ENCODE measurements at regions not wholly inside any gene's neighbourhood (a gene's known extent, or its start where the extent isn't known, plus 50 kb on each side); places are given as distances from the start of the nearest gene placed in this dataset.

DNA sequence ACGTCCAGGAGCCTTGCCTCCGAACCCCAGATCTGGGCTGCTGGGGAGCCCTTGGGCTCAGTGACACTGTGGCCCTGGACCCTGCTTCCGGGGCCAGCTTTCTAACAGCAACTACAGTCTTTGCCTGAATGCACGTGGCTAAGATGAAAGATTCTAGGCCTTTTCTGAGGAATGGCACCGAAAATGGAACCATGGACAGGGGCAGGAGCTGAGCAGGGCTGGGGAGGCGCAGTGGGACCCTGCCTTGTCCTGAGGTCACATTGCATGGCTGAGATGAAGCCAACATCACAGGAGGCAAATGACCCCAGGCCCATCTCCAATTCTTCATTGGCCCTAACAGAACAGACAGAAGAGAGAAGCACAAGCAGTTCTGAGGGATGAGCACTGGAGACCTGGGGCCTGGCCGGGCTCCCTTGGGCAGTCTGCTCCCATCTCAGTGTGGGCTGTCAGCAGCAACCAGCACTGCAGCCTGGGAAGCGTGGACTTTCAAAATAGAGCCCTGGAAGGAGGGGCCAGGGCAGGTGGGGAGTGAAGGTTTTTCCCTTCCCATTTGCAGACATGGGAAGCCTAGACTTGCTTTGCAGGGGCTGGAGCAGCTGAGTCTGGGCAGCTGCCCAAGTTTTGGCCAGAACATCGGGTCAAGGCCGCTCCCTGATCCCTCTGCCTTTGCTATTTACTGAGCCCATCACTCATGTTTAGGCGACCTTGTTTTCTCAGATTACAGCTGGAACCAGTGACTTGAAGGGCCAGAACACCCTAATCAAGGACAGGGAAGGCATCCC lies 114.4 kb upstream of the TCERG1L start:
- no peak for DNase-seq

DNA sequence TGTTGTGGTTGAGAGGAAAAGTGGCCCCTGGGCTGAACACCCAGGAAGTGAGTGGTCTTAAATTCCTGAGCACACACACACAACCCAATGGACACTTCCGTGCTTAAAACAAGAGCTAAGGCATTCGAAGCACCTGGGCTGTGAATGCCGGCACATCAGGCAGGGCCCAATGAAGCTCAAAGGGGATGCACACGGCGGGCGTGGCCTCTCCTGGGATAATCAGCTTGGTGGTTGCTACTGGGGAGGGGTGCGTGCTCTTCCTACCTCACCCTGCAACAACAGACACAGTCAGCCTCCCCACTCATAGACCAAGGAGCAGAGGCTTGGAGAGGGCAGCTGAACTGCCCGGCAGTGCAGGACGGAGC lies 115.0 kb upstream of the TCERG1L start:
- no peak for DNase-seq

DNA sequence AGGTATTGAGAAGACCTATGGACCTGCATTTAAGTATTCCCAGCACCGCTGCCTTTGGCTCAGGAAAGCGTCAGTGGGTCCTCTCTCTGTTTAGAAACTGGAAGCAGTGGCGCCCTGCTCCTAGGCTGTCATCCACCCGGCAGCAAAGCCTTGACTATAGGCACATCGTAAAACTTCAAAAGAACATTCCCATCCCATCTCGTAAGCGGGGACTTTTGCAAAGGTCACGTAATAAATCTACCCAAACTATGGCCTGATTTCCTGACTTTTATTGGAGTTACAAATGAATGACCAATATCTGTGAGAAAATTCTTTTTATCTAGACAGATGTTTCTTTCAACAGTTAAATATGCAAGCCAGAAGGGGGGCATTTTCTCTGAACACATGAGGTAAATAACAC lies 115.8 kb upstream of the TCERG1L start:
- DNase-seq, result no peak

DNA sequence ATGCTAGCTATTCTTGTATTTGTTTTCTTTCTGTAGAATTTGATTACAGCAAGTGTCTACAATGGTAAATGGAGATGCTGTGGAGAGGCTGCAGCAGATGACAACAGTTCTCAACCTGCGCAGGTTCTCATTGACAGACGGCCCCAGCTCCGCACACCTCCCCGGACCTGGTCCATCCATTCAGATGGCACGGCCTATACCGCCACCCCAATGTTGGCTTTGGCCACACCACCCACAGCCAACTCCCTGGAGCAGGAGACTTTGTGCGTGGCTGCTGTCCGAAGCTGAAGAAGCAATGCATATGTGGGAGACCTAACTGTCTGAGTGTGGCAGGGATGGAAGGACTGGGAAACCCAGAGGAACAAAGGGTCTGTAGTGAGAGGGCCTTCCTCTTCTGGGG lies 116.4 kb upstream of the TCERG1L start:
- DNase-seq, result no peak

DNA sequence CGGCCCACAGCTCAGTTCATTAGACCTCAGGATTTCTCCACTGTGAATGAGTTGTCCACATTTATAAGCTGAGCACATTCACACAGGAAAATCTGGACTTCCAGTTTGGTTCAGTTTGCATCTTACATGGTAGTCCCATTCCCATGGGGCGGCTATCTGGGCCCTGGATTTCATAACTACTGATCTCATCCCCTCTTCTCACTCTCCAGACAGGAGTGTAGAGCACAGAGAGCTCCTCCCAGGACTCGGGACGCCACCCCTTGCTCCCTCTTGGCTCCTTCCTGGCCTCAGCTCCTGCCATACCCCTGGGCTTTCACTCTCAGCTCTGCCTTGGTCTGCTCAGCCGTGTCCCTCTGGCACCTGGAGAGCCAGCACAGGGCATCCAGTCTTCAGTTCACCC lies 117.6 kb upstream of the TCERG1L start:
- no peak for DNase-seq

DNA sequence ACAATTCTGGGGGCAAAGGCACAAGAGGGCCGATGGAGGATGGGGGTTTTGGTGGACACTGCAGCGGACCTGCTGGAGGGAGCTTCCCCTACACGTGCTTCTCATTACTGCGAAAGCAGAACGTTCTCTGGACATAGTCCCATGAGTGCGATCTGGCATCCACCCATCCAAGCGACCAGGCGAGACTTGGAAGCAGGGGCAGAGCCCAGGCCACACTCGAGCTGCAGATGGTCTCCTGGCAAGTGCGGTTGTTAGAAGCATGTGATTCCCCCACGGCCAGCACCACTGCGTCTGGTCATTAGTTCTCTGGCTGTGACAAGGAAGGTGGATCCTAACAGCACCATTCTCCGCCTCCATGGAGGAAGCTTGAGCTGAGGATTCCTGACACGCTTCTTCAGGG lies 118.4 kb upstream of the TCERG1L start:
- DNase-seq, result no peak

DNA sequence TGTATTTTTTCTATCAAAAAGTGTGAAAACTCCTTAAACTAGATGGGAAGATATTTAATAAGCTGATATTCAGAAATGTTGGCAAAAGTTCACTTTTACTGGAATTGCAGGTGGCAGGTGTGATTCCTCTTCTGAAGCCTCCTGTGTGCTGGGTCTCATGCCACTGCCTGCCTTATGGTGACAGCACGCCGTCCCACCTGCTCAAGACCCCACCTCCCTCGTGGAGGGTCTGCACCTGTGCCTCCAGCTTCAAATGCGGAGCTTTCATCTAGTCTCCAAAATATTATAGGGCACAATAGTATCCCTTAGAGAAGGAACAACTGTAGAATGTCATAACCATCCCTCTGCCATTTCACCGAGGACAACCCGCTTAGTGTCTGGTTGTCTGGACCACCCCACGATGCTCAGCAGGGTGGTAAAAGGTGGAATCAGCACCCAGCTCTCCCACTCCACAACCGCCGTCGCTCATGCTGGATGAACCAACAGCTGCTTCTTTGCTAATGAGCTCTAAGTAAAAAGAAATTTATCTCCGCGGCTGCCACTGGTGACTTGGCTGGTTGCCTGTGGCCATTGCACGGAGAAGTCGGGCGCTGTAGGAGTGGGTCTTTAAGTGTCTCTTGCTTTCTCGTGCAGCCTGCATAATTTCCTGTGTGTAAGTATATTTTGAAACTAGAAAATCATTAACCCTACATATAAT lies 119.3 kb upstream of the TCERG1L start:
- no peak for DNase-seq

DNA sequence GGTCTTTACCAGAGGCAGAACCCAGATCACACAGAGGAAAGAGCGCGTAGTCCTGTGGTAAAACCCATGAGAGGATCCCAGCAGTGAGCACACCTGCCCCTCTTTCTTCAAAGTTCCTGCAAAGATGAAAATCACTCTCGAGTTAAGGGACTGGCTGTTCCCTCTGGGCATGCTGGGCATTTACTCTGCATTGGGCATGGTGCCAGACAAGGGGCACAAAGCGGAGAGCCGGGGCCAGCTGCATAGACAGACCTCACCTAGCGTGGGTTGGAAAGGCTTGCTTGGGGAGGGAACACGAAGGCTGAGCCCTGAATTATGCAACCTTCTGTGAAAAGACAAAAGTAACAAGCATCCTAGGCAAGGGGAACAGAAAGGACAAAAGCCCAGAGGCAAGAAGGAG lies 120.0 kb upstream of the TCERG1L start:
- no peak for DNase-seq

DNA sequence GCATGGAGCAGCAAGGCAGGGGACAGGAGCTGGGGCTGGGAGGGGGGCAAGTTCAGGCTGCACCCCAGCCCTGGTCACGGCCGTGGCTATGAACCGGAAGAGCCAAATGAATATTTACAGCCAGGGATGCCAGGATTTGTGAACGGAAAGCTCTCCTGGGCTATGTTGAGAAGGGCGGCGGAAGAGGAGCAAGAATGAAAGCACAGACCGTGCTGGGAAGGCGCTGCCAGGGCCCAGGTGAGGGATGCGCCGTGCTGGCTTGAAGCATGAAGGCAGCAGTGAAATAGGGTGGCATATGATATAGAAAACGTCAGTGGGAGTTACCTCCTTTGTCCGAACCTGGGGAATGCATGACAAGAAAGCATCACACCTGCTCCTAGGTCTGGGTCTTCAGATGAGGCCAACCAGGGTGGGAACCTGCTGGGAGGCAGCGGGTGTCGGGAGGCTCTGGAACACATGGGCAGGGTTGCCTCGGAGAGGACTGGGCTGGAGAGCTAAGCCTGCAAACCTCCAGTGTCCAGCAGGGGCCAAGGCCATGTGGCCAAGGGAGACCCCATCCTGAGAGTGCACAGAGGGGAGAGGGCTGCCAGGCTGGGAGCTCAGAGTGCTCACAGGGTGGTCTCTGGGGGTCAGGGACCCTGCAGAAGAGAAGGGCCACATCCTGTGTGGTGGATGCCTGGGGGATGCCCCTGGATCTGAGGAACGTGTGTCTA lies 120.6 kb upstream of the TCERG1L start:
- no peak for DNase-seq

DNA sequence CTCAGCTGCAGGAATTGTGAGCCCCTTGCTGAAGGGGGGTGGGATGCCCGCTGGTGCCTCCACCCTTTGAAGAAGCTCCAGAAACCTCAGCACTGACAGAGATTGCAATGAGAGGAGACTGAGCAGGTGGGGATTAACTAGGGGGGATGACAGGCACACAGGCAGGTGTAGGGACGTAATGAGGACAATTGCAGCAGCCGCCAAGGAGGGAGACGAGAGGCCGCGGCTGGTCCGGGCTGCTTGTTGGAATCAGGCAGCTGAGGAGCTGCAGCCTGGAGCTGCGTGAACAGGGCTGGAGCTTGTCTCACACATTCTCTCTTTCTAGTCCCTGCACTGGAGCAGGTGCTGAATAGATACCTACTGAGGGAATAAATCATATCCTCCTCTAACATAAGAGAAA lies 122.0 kb upstream of the TCERG1L start:
- no peak for DNase-seq

DNA sequence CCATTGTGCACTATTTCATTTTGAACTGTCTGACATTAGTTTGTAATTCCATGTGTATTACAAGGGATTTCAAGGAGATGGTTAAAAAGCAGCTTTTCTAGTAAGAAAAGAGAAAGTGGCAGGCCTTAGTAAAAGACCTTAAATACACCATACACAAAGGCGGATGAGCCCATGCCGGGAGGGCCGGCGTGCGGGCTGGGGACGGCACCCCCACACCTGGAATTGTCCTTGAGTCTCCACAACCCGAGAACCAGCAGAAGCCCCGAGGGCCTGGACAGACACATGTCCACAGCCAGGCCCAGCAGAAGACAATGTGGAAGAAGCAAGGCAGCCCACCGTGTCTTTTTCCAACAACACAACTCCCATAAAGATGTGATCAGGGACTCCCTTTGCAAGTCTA lies 123.7 kb upstream of the TCERG1L start:
- DNase-seq, result no peak

DNA sequence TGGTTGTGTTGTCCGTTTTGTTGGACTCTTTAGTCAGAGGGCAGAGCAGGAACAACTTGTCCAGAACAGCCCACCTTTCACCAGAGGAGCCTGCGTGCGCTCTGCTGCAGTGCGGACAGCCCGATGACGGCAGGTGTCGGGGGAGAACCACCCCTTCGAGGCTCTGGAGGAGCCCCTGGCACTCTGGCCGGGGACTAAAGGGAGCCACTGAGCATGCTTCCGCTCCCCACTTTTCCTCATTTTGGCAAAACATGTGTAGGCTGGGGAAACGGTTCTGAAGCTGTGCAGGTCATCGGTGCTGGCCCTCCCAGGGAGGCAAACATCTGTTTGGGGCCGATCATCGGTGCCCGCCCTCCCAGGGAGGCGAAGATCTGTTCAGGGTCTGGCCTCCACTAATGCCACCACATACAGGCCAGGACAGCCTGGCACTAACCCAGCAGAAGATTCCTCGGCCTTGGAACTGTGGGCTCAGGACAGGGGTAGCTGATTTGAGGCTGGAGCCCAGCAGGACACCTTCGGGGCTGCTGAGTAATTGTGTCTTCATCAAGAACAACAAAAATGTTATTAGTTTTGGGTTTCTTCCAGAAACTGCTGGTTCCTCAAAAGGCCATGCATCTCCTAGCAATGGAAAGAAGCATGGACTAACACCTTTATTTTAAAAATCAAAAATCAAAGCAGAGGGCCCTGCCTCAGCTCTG lies 124.4 kb upstream of the TCERG1L start:
- no peak for DNase-seq

DNA sequence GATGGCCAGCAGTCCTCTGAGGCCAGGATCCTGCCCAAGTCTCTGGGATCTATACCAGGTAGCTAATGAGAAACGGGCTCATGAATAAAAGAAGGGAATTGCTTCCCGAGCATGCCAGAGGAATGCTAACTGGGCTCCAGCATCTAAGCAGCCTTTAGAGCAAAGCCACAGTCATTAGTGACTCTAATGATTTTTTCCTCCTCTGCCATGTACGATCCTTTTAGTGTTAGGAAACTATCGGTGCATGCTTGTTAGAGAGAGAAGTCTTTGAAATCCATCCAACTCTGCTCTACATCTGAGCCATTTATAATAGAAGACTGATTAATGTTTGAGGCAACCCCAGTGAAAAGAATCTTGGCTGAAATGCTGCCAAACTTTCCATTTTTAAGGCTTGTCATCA lies 124.9 kb upstream of the TCERG1L start:
- DNase-seq, result no peak

DNA sequence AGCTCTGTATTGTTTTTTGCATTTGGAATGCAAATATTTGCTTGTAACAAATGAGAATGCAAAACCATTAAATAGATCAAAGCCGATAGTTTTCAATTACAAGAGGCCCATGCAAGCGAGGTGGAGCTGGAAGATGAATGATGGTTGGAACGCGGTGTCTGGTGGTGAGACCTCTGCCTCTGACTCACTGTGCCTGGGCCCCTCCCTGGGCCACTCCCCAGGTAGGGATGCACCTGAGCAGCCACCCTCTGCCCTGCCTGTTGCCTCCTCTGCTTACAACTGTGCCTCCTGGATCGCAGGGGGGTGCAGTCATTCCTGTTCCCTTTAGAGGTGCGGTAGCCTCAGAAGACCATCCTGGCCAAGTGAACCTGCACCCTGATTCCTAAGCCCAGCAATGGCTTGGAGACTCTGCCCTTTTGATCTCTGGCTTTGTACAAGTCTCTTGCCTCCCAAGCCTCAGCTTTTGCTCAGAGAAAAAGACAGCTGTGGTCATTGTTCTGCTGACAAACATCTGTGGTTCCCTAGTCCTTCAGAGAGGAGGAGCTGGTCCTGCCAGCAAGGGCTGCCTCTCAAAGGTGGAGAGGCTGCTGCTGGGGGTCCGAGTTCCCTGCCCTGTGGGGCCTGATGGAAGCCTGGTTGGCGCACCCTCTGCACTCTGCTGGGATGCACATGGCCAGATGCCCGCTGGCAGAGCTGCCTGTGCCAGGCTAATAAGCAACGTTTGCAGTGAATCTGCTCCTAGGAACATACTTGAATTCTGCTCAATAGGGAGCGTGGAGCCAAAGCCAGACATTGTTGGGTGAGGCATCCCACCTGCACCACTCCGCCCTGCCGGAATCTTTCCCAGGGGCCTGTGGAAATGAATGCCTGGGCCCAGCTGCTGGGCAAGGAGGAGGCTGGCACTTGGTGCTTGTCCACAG lies 126.3 kb upstream of the TCERG1L start:
- no peak for DNase-seq

DNA sequence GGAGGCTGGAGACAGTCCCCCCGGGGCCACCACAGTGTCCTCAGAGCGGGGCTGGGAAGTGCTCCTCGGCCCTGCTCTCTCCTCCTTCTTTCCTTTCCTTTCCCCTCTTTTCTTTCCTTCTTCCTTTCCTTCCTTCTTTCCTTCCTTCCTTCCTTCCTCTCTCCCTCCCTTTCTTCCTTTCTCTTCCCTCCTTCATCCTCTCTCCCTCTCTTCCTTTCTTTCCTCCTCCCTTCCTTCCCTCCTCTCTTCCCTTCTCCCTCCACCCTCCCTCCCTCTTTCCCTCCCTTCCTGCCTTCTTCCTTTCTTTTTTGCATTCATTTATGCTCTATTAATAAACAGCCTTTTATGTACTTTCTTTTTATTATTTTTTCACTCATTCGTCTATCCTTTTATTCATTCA lies 127.1 kb upstream of the TCERG1L start:
- no peak for DNase-seq

DNA sequence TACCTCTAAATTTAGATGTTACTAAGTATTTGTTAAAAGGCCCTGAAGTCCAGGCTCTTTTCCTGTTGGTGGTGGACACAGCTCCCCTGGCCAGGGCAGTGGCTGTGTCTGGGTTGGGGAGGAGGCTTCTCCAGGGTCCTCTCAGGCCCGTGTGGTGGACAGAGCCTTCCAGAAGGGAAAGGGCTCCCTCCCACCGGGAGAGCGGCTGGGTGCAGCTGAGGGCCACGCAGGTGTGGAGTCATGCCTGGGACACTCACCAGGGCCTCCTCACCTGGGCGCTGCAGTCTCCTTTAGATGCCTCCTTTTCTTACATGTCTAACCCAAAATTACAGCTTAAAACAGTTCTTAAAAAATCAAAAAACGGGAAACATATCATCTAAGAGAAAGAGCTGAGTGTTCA lies 128.2 kb upstream of the TCERG1L start:
- no peak for DNase-seq

DNA sequence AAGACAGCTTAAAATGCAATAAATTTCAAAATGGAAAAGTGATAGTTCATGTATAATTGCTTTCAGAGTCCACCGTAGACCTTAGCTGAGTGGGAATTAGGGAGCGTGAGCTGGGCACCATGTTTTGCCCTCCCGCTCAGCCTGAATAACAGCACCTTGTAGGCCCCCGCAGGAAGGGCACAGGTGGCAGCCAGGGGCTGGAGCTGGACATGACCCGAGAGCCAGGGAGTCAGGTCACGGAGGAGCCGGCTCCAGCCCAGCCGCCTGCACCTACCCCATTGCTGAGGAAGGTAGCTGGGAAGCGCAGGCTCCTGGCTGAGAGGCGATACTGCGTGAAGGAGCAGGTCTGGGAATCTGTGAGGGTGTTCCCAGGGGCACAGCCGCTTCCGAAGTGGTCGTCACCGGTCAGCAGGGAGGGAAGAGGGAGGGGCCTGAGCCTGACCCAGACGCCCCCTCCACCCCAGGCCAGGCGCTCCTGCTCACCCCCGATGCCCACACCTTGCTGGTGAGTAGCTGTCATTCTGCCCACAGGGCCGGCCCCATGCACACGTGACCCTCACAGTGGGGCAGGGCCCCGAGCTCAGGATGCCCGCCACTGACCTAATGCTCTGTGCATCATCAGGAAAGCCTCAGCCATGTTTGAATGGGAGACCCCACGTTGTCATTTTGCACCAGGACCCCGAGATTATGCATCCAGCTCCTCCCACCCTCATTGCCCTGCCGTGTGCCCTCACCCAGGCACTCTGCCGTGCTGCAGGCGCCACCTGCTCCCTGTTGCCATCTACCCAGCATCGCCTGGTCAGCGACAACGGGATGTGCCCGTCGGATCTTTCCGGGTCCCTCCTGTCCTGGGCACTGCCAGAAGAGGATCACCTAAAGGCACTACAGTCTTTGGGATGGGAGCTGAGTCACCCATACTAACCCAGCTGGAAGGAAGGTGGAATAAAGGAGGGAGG lies 129.2 kb upstream of the TCERG1L start:
- DNase-seq, result no peak

DNA sequence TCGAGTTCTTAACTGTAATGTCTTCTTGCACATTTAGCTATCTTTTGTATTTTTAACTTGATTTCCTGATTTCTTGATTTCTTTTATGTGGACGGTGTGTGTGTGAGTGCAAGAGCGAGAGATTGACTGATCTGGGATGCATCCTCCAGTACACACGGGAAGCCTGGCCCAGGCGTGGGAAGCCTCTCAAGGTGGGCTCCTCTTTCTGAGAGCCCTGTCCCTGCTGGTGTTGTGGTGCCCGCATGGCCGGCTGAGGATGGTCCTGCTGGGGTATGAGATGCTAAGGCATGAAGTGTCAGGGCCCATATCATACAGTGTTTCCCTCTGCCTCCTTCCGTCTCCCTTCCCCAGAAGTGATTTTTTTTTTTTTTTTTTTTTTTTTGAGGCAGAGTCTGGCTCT lies 130.8 kb upstream of the TCERG1L start:
- DNase-seq, result no peak

DNA sequence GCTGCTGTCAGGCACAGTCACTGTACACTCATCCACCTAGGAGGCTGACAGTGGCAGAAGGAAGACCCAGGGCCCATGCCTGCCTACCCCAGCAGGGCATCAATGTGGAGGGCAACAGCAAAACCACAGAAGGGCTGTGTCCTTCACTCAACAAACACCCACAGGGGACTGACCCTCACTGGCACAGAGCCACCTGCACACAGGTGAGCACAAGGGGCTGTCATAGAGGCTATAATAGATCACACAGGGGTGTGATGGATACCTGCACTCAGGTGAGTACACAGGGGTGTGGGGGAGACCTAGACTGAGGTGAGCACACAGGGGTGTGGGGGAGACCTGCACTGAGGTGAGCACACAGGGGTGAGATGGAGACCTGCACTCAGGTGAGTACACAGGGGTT lies 132.8 kb upstream of the TCERG1L start:
- no peak for DNase-seq

DNA sequence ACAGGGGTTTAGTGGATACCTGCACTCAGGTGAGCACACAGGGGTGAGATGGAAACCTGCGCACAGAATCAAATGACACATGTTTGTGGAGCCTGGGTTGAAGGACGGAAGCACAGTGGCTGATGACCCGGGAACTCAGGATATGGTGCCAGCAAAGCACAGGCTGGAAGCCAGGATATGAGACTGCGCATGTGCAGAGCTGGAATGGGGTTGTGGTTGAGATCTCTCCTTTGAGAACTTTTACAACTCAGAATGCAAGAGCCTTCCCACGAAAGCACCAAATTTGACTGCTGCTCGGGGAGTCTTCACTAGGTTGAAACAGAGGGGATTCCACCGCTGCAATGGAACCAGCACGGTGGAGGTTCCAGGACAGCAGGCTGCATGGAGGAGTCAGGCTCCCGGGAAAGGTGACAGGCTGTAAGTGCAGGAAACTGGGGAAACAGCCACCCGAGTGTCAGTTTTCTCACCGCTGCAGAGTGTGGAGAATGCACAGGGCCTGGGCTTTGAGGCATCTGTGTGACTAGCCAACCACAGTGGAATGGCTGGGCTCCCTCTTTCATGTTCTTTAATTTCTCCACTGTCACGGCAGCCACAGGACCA lies 133.4 kb upstream of the TCERG1L start:
- DNase-seq, result no peak

DNA sequence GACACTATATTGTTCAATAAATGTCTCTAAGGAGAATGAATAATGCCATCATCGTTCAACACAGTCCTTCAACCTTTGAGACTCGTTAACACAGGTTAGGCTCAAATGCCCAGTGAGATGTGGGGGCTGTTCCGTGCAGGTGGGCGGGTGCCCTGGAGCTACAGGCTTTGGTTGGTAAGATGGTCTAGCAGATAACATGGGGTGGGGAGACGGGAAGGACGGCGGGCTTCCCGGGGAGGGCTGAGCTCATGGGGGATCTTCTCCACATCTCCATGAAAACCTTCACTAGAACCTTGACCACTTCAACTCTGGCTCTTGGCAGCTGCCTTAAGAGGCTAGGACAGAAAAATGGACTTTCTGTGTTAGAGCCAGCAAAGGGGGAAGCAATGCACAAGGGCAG lies 134.1 kb upstream of the TCERG1L start:
- no peak for DNase-seq

Data from RPMI8226 (cell line).